ENCODE measurements at regions not wholly inside any gene's neighbourhood (a gene's known extent, or its start where the extent isn't known, plus 50 kb on each side); places are given as distances from the start of the nearest gene placed in this dataset.

DNA sequence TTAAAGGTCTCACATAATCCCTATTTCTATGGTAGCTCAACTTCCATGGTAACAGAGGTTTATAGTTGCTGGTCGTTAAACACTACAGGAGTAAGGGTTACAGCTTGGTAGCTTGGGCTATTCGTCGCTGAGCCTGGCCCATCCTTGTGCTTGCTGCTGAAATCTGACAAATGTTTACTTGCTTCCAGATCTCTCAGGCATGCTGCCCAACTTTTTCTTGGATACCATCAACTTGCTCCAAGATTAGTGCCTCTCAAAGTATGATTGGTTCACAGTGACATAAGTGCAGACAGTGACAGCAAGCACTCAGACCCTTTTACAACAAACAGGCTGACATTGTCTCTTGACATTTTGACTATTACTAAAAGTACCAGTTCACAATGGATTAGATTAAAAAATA, 231.8 kb downstream of the KCNS3 start:
- no peak for TF ChIP-seq POLR2A (IDR thresholded peaks at IDR 0.05)
- TF ChIP-seq, protein P1, sequence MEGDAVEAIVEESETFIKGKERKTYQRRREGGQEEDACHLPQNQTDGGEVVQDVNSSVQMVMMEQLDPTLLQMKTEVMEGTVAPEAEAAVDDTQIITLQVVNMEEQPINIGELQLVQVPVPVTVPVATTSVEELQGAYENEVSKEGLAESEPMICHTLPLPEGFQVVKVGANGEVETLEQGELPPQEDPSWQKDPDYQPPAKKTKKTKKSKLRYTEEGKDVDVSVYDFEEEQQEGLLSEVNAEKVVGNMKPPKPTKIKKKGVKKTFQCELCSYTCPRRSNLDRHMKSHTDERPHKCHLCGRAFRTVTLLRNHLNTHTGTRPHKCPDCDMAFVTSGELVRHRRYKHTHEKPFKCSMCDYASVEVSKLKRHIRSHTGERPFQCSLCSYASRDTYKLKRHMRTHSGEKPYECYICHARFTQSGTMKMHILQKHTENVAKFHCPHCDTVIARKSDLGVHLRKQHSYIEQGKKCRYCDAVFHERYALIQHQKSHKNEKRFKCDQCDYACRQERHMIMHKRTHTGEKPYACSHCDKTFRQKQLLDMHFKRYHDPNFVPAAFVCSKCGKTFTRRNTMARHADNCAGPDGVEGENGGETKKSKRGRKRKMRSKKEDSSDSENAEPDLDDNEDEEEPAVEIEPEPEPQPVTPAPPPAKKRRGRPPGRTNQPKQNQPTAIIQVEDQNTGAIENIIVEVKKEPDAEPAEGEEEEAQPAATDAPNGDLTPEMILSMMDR (IDR thresholded peaks at IDR 0.05) = no peak

Measured in esophagus squamous epithelium (tissue), 4 donors.